ENCODE measurements at regions not wholly inside any gene's neighbourhood (a gene's known extent, or its start where the extent isn't known, plus 50 kb on each side); places are given as distances from the start of the nearest gene placed in this dataset.

DNA sequence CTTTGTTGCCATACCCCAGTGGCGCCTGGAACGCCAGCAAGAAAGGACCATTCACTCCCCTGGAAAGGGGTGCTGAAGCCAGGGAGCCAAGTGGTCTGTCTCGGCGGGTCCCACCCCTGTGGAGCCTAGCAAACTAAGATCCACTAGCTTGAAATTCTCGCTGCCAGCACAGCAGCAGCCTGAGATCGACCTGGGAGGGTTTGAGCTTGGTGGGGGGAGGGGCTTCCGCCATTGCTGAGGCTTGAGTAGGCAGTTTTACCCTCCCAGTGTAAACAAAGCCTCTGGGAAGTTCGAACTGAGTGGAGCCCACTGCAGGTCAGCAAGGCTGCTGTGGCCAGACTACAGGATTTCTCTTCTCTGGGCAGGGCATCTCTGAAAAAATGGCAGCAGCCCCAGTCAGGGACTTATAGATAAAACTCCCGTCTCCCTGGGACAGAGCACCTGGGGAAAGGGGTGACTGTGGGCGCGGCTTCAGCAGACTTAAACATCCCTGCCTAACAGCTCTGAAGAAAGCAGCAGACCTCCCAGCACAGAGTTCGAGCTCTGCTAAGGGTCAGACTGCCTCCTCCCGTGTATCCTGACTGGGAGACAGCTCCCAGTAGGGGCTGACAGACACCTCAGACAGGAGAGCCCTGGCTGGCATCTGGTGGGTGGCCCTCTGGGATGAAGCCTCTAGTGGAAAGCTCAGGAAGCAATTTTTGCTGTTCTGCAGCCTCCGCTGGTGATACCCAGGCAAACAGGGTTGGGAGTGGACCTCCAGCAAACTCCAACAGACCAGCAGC lies 281.1 kb upstream of the SP4 start:
- DNase-seq (ENCODE audit: low read depth in 2 of 2) = no peak

DNA sequence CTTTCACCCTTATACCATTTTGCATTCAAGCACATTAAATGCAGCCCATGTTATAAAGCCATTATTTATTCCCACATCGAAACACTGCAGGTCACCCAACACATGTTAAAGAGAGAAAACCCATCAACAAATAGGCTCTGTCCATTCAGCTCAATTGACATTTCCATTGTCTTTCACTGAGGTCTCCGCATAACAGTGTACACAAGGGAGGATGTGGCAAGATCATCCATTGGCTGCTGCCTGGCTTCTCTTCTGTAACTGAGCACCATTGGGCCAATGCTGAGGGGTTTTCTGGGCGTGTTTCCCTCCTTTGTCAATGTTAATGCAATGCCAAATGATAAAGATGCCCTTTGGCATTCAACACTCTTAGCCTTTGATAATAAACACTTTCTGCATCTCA lies 278.1 kb upstream of the SP4 start:
- no peak for DNase-seq (ENCODE audit: low read depth in 2 of 2)

GRCh38 chr7:21154614-21155013 lies 273.3 kb upstream of the SP4 start:
- DNase-seq (ENCODE audit: low read depth in 2 of 2) = no peak

DNA sequence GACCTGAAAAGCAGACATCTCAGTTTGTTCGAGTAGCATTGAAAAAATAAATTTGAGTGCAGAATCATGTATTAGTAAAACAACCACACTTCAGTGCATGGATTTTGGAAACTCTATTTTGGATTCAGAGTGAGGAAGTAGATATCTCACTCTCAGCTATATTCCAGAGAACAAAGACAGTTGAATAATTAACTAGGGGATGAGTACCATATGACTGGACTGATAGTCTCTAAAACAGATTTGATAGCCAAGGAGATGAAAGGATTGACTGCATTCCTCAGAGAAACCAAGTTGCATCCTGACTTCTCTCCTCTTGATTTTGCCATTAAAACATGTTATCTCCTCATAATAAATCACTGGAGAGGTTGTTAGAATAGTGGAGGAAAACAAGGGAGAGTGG lies 268.4 kb upstream of the SP4 start:
- no peak for DNase-seq (ENCODE audit: low read depth in 2 of 2)

DNA sequence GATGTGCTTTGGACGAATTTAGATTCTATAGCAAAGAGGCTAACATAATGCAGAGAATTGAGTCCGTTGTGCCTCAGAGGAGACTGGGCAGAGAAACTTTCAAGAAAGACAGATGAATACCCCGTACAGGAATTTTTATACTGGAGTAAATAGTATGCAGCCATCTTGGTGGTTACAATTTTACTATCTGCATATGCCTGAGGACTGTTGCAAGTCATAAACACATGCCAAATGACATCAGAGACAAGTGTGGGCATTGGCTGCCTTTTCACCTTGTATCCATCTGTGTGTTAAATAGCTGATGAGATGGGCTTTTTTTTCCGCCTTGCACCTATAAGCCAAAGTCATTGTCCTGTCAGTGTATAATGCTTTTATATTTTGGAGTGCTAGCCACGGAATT lies 267.5 kb upstream of the SP4 start:
- DNase-seq (ENCODE audit: low read depth in 2 of 2) = no peak

- no peak for DNase-seq (ENCODE audit: low read depth in 2 of 2)
Measured at GRCh38 chr7:21167942-21168341, 259.9 kb upstream of the SP4 start.

DNA sequence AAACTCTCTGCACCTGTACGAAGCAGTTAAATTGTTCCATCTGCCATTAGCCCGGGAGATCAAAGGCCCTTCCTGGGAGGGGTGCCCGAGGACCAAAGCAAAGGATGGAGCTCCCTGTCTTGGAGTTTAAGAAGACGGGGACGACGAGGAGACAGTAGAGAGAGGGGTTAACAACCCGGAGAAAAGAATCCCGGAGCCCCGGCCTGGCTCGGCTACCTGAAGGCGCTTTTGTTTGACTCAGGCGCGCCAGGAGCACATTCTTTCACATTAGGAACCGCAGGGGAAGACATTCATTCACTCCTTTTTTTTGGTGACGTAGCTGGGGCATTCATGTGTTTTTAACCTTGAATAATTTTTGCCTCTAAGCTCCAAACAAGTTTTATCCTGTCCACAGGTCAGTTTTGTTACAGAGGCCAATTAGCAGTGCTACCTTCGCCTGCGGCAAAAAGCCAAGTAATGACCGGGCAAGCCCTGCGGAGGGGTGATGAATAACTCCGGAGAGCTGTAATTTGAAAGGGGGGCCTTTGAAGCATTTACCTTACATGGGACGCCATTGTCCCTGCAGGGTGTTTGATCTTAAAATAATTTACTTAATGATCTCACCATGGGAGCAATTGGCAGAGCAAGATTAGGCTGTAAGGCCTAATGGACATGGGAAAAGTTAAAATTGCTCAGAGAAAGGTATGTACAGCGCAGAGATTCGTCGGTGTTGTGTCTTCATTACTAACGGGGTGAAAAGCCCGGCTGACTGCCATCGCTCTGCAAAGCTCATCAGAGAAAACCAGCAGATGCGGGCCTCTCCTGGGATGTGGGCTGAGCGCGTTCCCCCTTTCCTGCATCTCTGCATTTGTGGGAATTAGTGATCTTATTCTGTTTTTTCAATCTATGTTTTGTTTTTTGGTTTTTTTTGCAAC lies 258.0 kb upstream of the SP4 start:
- no peak for DNase-seq (ENCODE audit: low read depth in 2 of 2)

DNA sequence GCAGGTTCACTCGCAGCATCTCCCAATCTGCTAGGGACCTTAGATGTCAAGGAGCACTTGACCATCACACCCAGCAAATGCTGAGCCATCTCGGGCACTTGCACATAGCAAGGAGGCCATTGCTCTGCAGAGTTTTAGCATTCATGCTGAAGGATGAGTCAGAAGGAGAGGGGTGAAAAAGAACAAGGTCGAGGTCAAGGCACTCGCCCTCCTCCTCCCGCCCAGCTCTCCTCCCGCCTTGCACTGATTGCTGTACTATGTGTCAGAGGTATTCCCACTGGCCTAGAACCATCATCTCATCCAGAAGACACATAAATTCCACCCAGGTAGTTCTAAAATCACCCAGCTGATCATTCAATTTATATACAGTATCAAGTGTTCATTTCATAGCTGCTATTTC lies 255.1 kb upstream of the SP4 start:
- DNase-seq (ENCODE audit: low read depth in 2 of 2) = no peak

DNA sequence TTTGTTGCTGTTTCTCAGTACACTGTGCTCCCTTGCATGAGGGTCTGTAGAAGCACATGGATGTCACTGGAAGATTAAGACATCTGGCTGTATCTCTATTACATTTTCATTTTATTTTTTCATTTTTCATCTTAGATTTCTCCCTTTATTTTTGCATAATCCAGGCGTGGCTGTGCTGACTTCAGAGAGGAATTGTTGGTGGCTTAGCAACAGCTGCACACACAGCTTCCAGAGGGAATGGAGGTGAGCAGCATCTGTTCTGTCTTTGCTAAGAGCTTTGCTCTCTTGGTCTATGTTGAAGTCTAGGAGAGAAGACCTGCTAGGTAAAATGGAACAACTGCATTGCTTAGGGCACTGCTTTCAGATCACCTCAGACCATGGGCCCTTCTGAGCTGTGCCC lies 254.4 kb upstream of the SP4 start:
- DNase-seq (ENCODE audit: low read depth in 2 of 2) = no peak

DNA sequence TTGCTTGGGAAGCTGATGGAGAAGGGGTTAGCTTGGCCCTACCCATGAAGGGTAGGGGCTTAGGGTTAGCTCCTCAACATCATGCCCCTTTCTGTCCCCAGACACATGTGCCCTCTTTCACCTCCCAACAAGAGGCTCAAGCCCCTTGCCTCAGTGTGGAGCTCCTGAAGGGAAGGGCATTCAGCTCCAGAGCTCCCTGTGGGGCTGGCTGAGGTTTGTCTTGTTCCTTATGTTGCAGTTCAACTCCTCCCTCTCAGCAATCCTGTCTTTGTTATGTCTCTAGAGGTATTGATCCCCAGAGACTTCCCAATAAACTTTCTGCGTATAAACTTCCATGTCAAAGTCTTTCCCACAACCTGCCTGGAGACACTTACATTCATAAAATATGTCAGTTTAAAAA lies 252.2 kb upstream of the SP4 start:
- DNase-seq (ENCODE audit: low read depth in 2 of 2) = no peak

DNA sequence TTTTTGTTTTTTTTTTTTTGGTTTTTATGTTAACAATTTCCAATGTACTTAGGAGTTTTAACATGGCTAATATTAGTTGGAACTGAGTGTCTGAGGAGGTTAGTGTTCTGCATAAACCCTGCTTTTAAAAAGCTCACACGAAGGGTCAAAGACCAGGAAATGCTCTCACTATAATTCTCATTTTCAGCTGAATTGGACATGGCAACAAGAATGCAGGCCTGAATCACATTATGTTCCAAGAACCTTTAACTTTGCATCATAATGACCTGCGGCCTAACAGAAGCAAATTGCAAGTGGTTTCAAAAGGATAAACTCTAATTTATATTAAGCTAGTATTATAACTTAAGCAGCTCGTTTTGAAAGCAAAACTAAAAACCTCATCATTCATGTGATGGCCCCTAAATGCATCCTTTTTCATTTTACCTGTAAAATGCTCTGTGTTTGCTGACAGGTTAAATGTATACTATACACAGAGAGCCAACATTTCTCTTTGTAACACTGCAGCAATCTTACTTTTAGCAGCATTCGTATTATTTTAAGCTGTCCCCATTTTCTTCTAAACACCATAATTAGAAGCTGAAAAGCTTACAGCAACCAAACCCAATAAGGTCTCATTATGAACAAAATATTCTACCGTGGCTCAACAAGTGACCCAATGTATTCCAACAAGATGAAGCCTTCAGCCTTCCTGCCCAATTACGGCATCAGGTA lies 242.8 kb upstream of the SP4 start:
- no peak for DNase-seq (ENCODE audit: low read depth in 2 of 2)

DNA sequence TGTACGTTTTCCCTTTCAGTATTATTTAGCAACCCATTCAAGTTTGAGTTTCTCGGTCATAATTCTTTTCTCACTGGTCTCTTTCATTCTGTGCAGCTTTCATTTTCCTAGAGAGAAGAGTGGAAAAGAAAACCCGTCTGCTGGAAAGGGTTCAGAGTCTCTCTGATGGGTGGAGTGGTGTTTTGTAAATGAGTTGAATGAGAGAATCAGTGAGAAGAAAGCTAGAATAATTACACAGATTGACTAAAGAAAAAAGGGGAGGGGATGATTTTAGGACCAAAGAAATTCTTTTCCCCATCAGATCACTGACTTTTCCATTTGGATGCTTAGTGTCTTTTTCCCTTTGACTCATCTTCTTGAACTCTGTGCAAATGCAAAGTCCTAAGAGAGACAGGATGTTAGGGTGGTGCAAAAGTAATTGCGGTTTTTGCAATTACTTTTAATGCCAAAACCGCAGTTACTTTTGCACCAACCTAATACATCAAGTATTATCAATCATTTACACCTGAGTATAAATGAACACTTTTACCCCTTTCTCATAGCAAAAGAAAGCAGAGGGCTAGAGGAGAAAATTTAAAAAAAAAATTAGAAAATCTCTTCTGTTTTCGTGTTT lies 242.1 kb upstream of the SP4 start:
- DNase-seq (ENCODE audit: low read depth in 2 of 2) = no peak

GRCh38 chr7:21191321-21192073 lies 236.4 kb upstream of the SP4 start:
- DNase-seq (ENCODE audit: low read depth in 2 of 2) = no peak

- DNase-seq (ENCODE audit: low read depth in 2 of 2) = no peak
Measured at GRCh38 chr7:21192657-21193056, 235.2 kb upstream of the SP4 start.

GRCh38 chr7:21193895-21194294 lies 234.0 kb upstream of the SP4 start:
- DNase-seq (ENCODE audit: low read depth in 2 of 2) = no peak

DNA sequence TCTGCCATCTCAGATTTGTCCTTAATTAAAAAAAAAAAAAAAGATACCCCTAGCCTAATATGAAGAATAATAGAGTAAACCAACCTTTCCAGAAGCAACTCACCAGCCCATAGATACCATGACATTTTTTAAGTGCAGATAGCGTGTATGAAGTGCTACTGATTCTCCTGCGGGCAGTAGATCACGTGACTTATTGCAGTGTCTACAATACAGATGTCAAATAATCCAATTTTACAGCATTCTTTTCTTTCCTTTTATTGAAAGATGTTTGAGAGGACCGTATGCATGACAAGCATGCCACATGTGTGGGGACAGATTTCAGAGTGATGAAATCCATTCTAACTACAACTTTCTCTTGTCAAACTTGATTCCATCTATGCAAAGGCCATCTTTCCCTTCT lies 232.9 kb upstream of the SP4 start:
- no peak for DNase-seq (ENCODE audit: low read depth in 2 of 2)

DNA sequence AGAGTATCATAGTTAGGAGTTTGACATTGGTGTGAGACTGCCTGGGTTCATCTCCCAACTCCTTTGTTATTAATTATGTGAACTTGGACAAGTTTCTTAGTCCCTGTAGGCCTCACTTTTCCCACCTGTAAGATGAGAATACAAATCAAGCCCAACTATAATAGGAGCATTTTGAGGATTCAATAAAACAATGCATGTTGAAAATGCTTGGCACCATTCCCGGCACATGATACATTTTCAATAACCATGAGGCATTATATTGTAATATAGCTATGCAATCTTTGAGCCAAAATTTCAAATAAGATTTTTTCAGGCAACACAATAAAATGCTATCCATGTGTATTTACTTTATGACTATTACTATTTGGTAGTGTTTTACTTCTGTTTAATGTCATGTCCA lies 229.0 kb upstream of the SP4 start:
- DNase-seq (ENCODE audit: low read depth in 2 of 2) = no peak

- DNase-seq (ENCODE audit: low read depth in 2 of 2) = no peak
Measured at GRCh38 chr7:21200503-21200902, 227.4 kb upstream of the SP4 start.

- DNase-seq (ENCODE audit: low read depth in 2 of 2) = no peak
Measured at GRCh38 chr7:21214657-21215056, 213.2 kb upstream of the SP4 start.

GRCh38 chr7:21215307-21215706 lies 212.6 kb upstream of the SP4 start:
- no peak for DNase-seq (ENCODE audit: low read depth in 2 of 2)

DNA sequence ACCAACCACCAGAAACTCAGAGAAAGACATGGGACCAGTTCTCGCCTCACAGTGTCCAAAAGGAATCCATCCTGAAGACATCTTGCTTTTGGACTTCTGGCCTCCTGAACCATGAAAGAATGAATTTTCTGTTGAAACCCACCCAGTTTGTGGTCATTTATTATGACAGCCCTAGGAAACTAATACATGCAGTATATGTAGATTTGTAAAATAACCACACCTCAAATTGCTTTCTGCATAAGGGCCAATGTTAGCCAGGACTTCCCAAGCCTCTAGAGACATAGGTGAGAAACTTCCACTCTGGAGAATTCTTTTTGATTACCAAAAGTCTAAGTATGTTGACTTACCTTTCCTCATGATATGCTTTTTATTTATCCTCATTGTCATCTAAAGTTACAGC lies 210.5 kb upstream of the SP4 start:
- DNase-seq (ENCODE audit: low read depth in 2 of 2) = no peak

Data from activated CD4-positive, alpha-beta T cell treated with anti-CD3 and anti-CD28 coated beads for 24 hours (primary cell).